HPDE6-E6E7 (cell line): ENCODE measurements at regions not wholly inside any gene's neighbourhood (a gene's known extent, or its start where the extent isn't known, plus 50 kb on each side); places are given as distances from the start of the nearest gene placed in this dataset.

ENCODE experiments used
- DNase-seq: peaks from one replicate; pipeline ENCODE4 v3.0.0; 2011; ENCODE audit warnings: missing footprints; ENCODE audit errors: extremely low spot score

- no peak for DNase-seq
These were observed 631.3 kb downstream of the MED13L start for GRCh38 chr12:115646210-115646609.

GRCh38 chr12:115640929-115641328 is 636.6 kb downstream of the MED13L start:
- DNase-seq, result no peak

- no peak for DNase-seq
These were observed 637.9 kb downstream of the MED13L start for GRCh38 chr12:115639648-115640012.

GRCh38 chr12:115638733-115639647 is 638.5 kb downstream of the MED13L start:
- no peak for DNase-seq

GRCh38 chr12:115636546-115636945 is 640.9 kb downstream of the MED13L start:
- no peak for DNase-seq

GRCh38 chr12:115632308-115632707 is 645.2 kb downstream of the MED13L start:
- no peak for DNase-seq

GRCh38 chr12:115630136-115630535 is 647.4 kb downstream of the MED13L start:
- DNase-seq, result no peak

GRCh38 chr12:115626210-115626609 is 651.3 kb downstream of the MED13L start:
- DNase-seq, result no peak

GRCh38 chr12:115623764-115624334 is 653.6 kb downstream of the MED13L start:
- DNase-seq, result no peak

GRCh38 chr12:115623275-115623674 is 654.2 kb downstream of the MED13L start:
- DNase-seq, result no peak

GRCh38 chr12:115620816-115621215 is 656.7 kb downstream of the MED13L start:
- no peak for DNase-seq

- DNase-seq, result no peak
These were observed 657.6 kb downstream of the MED13L start for GRCh38 chr12:115619889-115620288.

- no peak for DNase-seq
These were observed 658.4 kb downstream of the MED13L start for GRCh38 chr12:115619061-115619460.

- DNase-seq, result no peak
These were observed 659.4 kb downstream of the MED13L start for GRCh38 chr12:115618105-115618504.

- no peak for DNase-seq
These were observed 660.1 kb downstream of the MED13L start for GRCh38 chr12:115617391-115617790.

GRCh38 chr12:115611477-115611876 is 666.0 kb downstream of the MED13L start:
- no peak for DNase-seq

- DNase-seq, result no peak
These were observed 668.1 kb downstream of the MED13L start for GRCh38 chr12:115609347-115609746.

GRCh38 chr12:115606040-115606439 is 671.5 kb downstream of the MED13L start:
- no peak for DNase-seq

- DNase-seq, result no peak
These were observed 678.4 kb downstream of the MED13L start for GRCh38 chr12:115598871-115599811.

- DNase-seq, result no peak
These were observed 680.3 kb downstream of the MED13L start for GRCh38 chr12:115597157-115597712.

GRCh38 chr12:115588131-115588530 is 689.4 kb downstream of the MED13L start:
- DNase-seq, result no peak

- no peak for DNase-seq
These were observed 693.3 kb downstream of the MED13L start for GRCh38 chr12:115584156-115584555.
